Tibial nerve (tissue), 4 donors: ENCODE measurements at regions not wholly inside any gene's neighbourhood (a gene's known extent, or its start where the extent isn't known, plus 50 kb on each side); places are given as distances from the start of the nearest gene placed in this dataset.
"Not testable (repeated sequence)": the region's sequence is repeated elsewhere in the genome, so short reads cannot be mapped to it uniquely, and the experiment has no call there.

Experiments used
- EP300 ChIP-seq, 2 donors: sonication (generic); formaldehyde crosslinking; IDR thresholded peaks; one replicate each; pipeline ENCODE4 v1.6.1; 2017; ENCODE audit warnings: antibody characterized with exemption in 2 of 2, mild to moderate bottlenecking in 1 of 2
- TF ChIP-seq, protein P1 (sequence below), 5 experiments: fragments of 200-600 bp in 3 of 5; fragments of 450-650 bp in 2 of 5; sonication (generic) in 3 of 5; IDR thresholded peaks; one replicate each; pipeline ENCODE4 v1.5.1; 2016 to 2019; ENCODE audit warnings: antibody characterized with exemption in 5 of 5, mild to moderate bottlenecking in 3 of 5, moderate library complexity in 2 of 5

DNA sequence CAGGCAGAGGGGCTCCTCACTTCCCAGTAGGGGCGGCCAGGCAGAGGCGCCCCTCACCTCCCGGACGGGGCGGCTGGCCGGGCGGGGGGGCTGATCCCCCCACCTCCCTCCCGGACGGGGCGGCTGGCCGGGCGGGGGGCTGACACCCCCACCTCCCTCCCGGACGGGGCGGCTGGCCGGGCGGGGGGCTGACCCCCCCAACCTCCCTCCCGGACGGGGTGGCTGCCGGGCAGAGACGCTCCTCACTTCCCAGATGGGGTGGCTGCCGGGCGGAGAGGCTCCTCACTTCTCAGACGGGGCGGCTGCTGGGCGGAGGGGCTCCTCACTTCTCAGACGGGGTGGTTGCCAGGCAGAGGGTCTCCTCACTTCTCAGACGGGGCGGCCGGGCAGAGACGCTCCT, 80.0 kb upstream of the PNPT1 start:
- TF ChIP-seq, protein P1, sequence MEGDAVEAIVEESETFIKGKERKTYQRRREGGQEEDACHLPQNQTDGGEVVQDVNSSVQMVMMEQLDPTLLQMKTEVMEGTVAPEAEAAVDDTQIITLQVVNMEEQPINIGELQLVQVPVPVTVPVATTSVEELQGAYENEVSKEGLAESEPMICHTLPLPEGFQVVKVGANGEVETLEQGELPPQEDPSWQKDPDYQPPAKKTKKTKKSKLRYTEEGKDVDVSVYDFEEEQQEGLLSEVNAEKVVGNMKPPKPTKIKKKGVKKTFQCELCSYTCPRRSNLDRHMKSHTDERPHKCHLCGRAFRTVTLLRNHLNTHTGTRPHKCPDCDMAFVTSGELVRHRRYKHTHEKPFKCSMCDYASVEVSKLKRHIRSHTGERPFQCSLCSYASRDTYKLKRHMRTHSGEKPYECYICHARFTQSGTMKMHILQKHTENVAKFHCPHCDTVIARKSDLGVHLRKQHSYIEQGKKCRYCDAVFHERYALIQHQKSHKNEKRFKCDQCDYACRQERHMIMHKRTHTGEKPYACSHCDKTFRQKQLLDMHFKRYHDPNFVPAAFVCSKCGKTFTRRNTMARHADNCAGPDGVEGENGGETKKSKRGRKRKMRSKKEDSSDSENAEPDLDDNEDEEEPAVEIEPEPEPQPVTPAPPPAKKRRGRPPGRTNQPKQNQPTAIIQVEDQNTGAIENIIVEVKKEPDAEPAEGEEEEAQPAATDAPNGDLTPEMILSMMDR (IDR thresholded peaks at IDR 0.05): not testable (repeated sequence)
- TF ChIP-seq EP300 (IDR thresholded peaks at IDR 0.05): not testable (repeated sequence)
